ENCODE measurements at regions not wholly inside any gene's neighbourhood (a gene's known extent, or its start where the extent isn't known, plus 50 kb on each side); places are given as distances from the start of the nearest gene placed in this dataset.

DNA sequence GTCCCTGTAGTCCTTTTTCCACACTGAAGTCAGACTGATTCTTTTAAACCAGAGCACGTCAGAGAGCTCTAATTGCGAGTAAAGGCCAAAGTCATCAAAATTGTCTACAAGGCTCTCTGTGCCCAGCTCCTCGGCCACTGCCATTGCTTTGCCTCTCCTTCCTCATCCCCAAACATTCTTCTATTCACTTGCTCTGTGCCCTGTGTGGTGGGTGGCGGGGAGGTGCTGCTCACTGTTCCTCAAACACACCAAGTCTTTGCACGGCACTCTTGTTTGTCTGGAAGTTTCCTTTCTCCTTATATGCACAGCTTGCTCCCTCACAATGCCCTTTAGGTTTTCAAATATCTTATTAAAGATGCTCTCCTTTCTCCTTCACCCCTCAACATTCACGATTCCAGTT is 100.1 kb upstream of the FSHR start:
- TF ChIP-seq, protein P1, sequence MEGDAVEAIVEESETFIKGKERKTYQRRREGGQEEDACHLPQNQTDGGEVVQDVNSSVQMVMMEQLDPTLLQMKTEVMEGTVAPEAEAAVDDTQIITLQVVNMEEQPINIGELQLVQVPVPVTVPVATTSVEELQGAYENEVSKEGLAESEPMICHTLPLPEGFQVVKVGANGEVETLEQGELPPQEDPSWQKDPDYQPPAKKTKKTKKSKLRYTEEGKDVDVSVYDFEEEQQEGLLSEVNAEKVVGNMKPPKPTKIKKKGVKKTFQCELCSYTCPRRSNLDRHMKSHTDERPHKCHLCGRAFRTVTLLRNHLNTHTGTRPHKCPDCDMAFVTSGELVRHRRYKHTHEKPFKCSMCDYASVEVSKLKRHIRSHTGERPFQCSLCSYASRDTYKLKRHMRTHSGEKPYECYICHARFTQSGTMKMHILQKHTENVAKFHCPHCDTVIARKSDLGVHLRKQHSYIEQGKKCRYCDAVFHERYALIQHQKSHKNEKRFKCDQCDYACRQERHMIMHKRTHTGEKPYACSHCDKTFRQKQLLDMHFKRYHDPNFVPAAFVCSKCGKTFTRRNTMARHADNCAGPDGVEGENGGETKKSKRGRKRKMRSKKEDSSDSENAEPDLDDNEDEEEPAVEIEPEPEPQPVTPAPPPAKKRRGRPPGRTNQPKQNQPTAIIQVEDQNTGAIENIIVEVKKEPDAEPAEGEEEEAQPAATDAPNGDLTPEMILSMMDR (IDR thresholded peaks at IDR 0.05), result no peak
- TF ChIP-seq SIN3A (IDR thresholded peaks at IDR 0.05; ENCODE audit: borderline replicate concordance, insufficient read depth, low read depth, low read length) (no peak), POLR2AphosphoS5 (IDR thresholded peaks at IDR 0.05; ENCODE audit: low read depth, low read length) (no peak), TCF7L2 (IDR thresholded peaks at IDR 0.05; ENCODE audit: low read depth, low read length) (no peak)
- TF ChIP-seq, protein P2, sequence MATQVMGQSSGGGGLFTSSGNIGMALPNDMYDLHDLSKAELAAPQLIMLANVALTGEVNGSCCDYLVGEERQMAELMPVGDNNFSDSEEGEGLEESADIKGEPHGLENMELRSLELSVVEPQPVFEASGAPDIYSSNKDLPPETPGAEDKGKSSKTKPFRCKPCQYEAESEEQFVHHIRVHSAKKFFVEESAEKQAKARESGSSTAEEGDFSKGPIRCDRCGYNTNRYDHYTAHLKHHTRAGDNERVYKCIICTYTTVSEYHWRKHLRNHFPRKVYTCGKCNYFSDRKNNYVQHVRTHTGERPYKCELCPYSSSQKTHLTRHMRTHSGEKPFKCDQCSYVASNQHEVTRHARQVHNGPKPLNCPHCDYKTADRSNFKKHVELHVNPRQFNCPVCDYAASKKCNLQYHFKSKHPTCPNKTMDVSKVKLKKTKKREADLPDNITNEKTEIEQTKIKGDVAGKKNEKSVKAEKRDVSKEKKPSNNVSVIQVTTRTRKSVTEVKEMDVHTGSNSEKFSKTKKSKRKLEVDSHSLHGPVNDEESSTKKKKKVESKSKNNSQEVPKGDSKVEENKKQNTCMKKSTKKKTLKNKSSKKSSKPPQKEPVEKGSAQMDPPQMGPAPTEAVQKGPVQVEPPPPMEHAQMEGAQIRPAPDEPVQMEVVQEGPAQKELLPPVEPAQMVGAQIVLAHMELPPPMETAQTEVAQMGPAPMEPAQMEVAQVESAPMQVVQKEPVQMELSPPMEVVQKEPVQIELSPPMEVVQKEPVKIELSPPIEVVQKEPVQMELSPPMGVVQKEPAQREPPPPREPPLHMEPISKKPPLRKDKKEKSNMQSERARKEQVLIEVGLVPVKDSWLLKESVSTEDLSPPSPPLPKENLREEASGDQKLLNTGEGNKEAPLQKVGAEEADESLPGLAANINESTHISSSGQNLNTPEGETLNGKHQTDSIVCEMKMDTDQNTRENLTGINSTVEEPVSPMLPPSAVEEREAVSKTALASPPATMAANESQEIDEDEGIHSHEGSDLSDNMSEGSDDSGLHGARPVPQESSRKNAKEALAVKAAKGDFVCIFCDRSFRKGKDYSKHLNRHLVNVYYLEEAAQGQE (IDR thresholded peaks at IDR 0.05; ENCODE audit: insufficient read depth in 1 of 2, low read depth in 2 of 2, low read length in 1 of 2), result no peak

Data from Panc1 (cell line).